Midbrain (tissue), 1 donor: ENCODE measurements at regions not wholly inside any gene's neighbourhood (a gene's known extent, or its start where the extent isn't known, plus 50 kb on each side); places are given as distances from the start of the nearest gene placed in this dataset.
"Not testable (repeated sequence)": the region's sequence is repeated elsewhere in the genome, so short reads cannot be mapped to it uniquely, and the experiment has no call there.

ENCODE experiments used
- DNase-seq: peaks from one replicate; lab custom pipeline; 2025; lab: John Stamatoyannopoulos, UW

DNA sequence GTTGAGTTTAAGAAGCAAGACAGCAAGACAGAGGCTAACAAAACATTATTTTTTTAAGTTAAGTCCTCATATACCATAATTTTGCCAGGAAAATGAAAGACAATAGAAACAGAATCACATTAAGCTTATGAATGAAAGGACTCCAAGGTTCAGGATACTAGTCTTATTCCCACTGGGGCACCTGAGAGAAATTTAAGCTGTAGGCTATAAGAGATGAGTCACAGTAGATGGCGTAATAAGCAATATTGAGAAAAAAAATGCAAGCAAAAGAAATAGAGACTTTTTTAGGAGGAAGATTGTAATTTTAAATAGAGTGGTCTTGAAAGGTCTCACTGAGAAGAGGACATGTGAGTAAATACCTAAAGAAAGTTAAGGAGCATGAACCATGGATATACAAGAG, 57.1 kb upstream of the KIF2B start:
- no peak for DNase-seq

DNA sequence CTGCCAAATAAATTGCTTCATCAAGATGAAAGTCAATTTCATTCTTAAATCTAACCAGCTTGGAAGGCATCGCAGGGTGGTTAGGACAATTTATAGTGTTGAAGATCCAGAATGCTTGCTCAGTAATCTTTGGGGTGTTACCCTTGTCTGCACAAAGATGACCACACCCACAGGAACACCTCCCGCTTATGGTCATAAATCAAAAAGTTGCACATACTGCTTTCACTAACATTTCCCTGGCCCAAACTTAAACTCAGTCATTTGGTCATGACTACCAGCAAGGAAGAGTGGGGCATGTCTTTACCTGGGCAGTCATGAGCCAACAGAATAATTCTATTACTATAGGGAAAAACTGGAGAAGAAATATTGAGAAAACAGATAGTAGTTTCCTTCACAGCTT, 57.6 kb upstream of the KIF2B start:
- DNase-seq = no peak

DNA sequence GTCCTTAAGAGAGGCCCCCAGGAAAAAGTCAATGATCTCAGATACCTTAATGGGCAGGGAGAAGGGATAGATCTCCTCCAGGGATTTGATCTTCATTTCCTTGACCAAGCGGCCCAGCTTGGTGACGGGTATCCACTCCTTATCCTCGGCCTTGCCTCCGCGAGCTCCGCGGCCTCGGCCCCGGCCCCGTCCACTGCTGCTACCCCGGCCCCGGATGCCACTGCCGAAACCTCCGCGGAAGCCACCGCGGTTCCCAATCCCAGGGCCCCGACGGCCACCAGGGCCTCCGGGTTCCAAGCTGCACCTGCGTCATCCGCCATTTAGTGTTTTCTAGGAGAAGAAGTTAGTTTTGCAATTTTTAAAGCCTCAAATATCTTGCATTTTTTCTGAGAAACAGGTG, 65.2 kb upstream of the KIF2B start:
- no peak for DNase-seq

DNA sequence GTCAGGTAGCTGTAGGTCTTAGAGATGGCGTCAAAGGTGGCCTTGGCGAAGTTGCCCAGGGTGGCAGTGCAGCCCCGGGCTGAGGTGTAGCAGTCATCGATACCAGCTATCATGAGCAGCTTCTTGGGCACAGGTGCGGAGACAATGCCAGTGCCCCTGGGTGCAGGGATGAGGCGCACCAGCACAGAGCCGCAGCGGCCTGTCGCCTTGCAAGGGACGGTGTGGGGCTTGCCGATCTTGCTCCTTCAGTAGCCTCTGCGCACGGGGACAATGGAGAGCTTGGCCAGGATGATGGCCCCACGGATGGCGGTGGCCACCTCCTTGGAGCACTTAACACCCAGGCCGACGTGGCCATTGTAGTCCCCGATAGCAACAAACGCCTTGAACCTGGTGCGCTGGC, 65.6 kb upstream of the KIF2B start:
- not testable (repeated sequence) for DNase-seq

DNA sequence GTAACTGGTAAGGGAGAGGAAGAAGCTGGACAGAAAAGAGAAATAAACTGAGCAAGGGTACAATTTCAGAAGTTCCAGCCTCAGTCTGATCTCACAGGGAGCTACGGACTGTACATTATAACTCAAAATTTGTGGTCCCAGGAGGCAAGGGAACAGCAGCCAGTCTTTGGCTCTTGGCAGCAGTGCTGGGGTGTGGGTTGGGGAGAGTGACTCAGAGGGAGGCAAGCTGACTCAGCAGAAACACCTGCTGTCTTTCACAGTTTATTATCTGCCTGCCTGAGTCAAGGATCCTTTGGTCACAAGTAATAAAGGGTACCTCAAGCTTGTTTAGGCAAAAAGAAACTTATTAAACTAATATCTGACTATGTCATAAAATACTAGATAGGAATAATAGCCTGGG, 73.5 kb upstream of the KIF2B start:
- DNase-seq = no peak

DNA sequence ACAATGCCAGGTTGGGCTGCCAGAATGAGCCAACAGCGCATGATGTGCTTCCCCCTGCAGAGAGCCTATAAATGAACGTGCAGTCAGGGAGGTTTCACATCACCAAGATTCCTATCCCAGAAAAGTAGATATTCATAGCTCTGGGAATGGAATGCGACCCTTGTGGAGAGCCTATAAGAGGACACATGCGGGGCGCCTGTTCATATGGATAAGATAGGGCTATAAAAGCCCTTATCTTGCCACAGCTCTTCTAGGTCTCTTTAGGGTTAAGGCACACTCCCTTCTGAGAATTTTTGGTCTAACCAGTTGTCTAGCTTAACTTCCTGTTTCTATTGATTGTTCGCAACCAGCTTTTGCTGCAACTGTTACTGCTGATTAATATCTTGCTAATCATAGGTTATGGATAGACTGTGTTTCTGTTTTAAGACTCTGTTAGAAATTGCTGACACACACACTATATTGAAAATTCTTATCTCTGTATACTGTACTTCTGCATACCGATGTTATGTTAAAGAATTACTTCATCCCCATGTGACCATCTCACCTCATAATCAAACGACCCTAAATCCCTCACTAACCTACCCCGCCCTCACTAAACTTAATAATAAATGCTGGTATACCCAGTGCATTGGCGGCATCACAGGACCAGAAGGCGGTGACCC, 74.4 kb upstream of the KIF2B start:
- not testable (repeated sequence) for DNase-seq

DNA sequence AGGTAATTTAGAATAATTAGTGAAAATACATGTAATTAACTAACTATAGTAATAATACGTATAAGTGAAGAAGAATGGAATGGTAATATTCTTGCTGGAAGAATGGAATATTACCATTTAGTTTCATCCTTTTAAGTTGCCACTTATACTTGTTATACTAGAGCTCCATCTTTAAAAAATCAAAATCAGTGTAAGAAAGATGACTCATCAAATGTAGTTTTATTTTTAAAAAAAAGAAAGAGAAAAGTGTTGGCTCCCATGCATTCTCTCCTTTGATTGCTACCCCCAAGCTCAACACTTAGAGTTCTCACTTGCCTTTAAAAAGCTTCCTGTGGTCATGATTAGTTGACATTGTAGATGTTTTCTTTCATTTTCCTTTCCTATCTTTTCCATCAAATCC, 82.4 kb upstream of the KIF2B start:
- DNase-seq = no peak

DNA sequence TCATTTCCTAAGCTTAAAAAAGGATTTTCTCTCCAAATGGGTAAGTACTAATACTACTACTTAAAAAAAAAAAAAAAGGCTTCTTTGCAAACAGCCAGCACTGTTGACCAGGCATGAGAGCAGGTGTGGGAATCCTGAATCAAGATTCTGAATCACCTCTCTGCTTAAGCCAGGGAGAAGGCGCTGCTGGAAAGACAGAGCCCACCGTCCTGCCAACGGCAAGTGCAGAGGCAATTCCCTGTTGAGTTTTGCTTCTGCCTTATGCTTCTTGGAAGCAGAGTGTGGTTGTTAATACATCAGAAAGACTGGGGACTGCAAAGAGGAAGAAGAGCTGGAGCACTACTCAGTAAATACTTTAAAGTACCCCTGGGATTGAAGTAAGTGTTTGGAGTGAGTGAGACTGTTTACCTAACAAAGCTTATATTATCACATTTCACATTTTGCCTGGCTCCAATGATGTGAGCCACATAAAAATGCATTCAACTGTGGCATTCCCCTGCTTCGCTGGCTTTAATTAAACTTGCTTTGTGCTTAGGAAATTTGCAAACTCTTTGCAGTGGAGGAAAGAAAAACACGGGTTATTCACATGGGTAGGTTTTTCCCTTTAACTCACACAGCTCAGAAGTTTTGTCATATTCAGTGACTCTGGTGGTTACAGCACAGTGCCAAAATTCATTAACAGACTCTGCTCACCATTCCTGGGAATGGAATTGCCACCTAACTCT, 86.0 kb upstream of the KIF2B start:
- DNase-seq = no peak

DNA sequence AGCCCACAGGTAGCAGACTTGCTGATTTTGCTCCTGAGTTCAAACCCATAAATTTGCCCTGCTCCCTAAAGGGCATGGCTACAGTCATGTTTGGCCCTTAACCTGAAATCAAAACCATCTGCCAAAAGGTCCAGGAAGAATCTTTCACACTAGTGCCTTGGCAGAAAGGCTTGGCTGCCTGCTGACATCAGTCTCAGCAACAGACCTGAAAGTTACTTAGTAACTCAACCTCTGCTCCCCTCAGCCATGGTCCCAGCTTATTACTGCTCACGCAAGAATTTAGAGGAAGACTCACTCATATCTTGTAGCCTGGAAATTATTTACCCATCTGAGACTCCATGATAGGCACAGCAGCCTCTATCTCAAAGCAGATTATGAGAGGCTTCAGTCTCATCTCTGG, 98.0 kb upstream of the KIF2B start:
- no peak for DNase-seq

DNA sequence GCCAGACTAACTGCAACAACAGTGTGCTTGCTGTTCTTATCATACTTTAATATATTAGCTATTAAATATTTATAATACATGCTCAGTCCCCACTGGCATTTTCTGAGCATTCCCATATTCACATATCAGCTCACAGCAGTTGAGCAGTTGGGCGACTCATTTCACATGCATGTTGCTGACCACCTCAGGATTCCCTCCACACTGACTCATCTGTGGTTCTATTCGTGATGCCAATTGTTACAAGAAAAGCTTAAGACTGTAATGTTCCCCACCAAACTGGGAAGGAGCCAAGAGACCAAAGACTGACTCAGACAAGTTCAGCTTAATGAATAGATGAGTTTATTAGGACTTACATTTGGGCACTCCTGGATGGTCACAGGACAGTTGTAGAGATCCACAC, 100.3 kb upstream of the KIF2B start:
- no peak for DNase-seq

DNA sequence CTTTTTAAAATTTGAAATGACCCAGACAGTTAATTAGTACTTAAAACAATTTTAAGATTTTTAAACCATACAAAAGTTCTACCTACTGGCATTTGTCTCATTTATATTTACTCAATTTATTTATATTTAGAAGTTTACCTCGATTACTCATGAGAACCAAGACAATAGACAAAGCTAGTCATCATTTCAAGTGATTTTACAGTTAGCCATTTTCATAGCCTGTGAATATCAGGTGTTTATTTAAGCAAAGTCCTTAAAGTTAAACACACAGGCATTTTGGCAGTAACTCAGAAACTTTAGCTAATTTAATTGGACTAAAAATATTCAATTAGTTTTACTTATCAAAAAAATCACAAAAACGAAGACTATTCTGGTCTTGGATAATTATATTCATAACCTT, 101.6 kb upstream of the KIF2B start:
- DNase-seq = no peak

DNA sequence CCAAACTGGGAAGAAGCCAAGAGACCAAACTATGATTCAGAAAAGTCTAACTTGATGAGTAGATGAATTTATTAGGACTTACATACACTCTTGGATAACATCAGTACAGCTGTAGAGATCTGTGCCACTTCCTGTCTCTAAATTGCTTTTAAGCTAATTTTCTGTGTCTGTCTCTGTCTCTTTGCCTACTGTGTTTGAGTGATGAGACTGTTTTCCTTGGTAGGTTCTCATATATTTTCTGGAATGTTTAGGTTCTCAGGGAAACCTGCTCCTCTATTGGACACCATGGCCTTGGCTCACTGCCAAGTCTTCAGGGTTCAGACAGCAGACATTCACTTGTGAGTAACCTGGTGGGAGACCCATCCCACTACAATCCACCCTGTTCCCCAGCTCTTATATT, 103.5 kb upstream of the KIF2B start:
- no peak for DNase-seq

DNA sequence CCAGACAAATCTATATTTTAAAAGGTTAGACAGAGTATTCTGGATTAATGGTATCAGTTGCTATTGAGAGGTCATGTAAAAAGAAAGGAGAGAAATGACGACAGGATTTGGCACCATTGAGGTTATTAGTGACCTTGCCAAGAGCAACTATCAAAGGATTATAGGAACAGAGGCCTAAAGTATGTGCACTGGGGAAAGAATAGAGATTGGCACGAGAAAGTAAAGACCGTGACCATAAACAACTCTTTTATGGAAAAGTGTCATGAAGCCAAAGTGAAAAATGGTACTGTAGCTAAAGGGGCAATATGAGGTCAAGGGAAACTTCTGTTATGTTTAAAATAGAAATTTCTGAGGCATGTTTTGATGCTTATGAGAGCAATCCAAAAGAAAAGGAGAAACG, 115.2 kb upstream of the KIF2B start:
- DNase-seq = no peak

DNA sequence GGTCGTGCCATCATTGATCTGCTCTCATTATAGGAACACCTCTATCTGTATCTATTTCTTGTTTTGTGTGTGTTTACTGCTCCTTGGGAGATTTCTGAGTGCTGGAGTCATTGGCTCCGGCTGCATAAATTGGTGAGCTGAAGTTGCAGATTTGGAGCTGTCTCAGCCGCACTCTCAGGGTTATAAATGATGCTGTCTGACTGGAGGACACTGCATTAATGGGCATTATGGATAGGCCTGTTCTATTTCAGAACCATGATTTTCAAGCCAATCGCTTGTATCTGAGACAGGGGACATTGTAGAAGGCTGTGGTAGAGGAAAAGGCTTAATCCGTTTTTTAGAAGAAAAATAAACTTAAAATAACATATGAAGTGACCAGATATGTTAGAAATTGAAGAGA, 126.4 kb upstream of the KIF2B start:
- DNase-seq = no peak

DNA sequence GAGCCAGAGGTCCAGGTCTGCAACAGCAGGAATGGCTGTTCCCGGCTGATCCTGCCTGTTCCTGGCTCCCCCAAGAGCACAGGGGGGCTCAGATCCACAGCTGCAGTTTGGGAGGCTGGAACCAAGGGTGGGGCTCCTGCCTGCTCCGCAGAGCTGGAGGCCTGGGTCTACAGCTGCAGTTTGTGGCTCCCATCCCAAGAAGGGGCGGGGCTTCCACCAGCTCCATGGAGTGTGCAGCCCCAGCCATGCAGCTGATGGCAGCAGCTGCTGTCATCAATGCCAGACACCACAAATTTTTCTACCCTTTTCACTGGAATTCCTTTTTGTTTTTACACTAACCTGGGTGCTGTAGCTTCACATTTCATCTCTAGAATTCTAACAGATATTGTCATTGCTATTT, 135.4 kb upstream of the KIF2B start:
- DNase-seq = no peak

DNA sequence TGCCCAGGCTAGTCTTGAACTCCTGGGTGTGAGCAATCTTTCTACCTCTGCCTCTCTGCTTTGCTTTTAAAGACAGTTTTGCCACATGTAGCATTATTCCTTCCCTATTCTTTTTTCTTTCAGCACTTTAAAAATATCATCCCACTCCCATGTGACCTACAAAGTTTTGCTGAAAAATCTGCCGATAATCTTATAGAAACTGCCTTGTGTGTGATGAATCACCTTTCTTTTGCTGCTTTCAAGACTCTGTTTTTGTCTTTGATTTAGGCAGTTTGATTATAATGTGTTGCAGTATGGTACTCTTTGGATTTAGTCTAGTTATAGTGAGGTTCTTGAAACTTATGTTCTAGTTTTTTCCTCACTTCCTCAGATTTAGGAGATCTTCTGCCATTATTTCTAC, 142.0 kb upstream of the KIF2B start:
- no peak for DNase-seq

DNA sequence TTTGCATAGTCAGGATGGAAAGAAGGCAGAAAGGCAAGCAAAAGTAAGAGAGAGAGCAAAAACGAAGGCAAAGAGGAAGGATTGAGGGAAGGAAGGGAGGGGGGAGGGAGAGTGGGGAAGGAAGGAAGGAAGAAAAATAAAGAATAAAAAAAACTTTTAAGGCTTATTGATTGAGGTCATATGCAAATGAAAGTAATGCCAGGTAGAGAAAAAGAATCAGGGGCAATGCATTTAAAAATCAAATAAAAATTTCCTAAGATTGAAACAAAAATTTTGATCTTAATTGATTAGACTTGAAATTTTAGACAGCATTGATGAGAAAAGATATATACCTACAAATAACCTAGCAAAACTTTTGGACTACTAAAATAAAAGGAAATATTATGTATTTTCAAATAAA, 153.9 kb upstream of the KIF2B start:
- DNase-seq = no peak

DNA sequence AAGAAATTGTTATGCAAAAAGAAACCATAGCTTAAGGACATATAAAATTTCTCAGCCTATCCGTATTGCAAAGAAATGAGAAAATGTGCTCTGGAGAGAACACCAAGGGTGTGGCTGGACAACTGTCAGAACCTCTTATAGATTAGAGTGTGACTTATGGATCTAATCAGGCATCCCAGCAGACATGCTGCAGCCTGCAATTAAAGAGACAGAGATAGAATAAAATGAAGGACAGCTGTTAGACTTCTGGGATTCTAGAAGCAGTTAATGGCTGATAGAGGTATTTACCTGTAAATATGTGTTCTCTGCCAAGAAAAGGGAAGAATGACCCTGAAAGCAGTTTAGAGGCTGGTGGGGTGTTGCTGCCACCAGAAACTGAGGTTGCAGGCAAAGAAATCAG, 160.1 kb upstream of the KIF2B start:
- DNase-seq = no peak

DNA sequence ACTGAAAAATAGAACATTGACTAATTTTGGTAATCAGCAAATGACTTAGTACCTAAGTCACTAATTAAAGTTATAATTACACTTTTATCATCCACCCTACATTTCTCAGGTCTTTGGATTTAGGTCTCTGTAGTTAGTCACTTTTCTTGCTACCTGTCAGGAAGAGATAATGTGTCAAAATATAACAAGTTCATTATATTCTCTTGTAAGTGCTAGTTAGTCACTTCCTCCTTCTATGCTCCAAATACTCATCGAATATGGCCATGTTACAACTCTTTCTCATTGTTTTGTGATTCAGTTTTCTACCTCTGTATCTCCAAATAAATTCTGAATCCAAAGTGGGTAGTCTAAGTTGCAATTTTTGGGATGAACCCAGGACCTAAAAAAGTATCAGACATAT, 163.5 kb upstream of the KIF2B start:
- DNase-seq = no peak

DNA sequence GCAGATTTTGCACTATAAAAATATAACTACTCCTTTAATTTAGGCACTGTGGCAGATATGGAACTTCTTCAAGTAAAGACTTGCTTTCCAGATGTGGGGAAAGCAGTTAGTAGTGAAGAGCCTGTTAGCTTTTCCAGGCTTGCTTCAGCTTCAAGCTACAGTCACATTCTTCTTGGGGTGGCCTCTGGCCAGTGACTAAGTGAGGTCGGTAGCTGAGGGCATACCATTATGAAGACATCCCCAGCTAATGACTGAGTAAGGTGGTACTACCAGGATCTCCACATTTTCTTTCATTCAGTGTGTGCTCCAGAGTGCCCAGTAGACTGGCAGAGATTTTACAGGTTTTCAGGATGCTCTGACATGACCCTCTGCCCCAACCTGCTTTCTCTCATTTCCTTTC, 167.1 kb upstream of the KIF2B start:
- no peak for DNase-seq

DNA sequence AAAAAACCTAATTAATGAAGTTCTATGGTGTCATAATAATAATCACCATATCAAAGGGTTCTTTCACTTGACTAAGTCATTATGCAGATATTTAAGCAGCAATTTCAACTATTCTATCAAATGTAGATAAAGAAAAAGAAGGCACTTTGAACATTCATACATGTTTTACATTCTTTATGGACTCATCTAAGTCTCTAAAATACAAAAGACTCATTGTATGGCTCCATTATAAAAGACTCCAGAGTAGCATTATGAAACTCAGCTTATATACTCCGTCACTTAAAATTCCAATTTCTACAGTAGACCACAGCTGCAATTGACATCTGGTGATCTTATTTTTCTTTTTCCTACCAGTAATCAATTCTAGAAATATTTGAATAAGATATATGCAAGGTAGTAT, 173.5 kb upstream of the KIF2B start:
- DNase-seq = no peak

DNA sequence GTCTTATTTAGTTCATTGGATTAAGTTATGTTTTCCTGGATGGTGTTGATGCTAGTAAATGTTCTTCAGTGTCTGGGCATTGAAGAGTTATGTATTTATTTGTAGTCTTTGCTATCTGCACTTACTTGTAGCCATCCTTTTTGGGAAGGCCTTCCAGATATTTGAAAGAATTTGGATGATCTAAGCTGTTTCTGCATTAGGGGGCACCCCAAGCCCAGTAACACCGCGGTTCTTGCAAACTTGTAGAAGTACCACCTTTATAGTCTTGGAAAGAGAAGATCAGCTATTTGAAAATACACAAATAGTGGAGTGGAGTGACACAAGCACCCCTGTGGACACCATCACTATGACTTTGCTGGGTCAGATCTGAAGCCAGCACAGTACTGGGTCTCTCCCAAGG, 175.9 kb upstream of the KIF2B start:
- DNase-seq = no peak

DNA sequence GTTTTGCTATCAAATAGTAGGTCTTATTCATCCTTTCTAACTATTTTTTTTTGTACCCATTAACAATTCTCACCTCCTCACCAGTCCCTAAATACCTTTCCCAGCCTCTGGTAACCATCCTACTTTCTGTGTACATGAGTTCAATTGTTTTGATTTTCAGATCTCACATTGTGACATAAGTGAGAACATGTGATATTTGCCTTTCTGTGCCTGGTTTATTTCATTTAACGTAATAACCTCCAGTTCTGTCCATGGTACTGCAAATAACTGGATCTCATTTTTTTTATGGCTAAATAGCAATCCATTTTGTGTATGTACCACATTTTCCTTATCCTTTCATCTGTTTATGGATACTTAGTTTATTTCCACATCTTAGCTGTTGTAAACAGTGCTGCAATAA, 181.9 kb upstream of the KIF2B start:
- no peak for DNase-seq

DNA sequence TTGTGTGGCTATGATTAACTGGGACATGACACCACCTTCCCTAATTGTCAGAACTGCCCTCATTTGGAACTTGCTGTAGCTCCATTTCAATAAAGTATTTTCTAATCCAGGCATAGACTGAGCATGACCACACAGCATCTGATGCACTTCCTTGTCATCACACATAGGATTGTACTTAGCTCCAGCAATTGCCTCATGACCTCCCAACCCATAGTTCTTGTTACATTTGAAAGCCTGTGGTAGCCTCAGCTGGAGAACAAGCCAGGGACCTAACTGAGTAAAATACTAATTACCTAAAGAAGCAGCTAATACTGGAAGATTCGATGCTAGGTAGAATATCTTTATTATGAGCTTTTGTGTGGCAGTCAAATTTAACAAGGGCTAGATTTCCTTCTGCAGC, 187.3 kb upstream of the KIF2B start:
- no peak for DNase-seq
